H1 (cell line): ENCODE measurements at regions not wholly inside any gene's neighbourhood (a gene's known extent, or its start where the extent isn't known, plus 50 kb on each side); places are given as distances from the start of the nearest gene placed in this dataset.

Experiments
- ATF3 ChIP-seq: IDR thresholded peaks from 2 replicates; pipeline ENCODE4 v1.6.1; 2011; ENCODE audit warnings: low read depth, mild to moderate bottlenecking, low read length; ENCODE audit not compliant: insufficient read depth
- CBX8 ChIP-seq: fragments of 300-800, 300-1000 bp; sonication (generic); IDR thresholded peaks from 2 replicates; pipeline ENCODE4 v1.7.1; 2016; ENCODE audit warnings: low read depth, low read length, borderline replicate concordance
- PHF8 ChIP-seq: fragments of 200-600 bp; sonication (generic); conservative IDR thresholded peaks from 2 replicates; pipeline ENCODE4 v1.7.1; 2012; ENCODE audit warnings: low read depth, mild to moderate bottlenecking, inconsistent platforms, low read length, moderate library complexity
- POLR2AphosphoS5 ChIP-seq: IDR thresholded peaks from 2 replicates; pipeline ENCODE4 v1.6.1; 2011; ENCODE audit warnings: low read depth, low read length
- SIRT6 ChIP-seq: IDR thresholded peaks from one replicate; pipeline ENCODE4 v1.7.1; 2012; ENCODE audit warnings: low read length, inconsistent platforms
- SRF ChIP-seq: IDR thresholded peaks from 2 replicates; pipeline ENCODE4 v1.6.1; 2011; ENCODE audit warnings: mild to moderate bottlenecking, low read depth, low read length, moderate library complexity

DNA sequence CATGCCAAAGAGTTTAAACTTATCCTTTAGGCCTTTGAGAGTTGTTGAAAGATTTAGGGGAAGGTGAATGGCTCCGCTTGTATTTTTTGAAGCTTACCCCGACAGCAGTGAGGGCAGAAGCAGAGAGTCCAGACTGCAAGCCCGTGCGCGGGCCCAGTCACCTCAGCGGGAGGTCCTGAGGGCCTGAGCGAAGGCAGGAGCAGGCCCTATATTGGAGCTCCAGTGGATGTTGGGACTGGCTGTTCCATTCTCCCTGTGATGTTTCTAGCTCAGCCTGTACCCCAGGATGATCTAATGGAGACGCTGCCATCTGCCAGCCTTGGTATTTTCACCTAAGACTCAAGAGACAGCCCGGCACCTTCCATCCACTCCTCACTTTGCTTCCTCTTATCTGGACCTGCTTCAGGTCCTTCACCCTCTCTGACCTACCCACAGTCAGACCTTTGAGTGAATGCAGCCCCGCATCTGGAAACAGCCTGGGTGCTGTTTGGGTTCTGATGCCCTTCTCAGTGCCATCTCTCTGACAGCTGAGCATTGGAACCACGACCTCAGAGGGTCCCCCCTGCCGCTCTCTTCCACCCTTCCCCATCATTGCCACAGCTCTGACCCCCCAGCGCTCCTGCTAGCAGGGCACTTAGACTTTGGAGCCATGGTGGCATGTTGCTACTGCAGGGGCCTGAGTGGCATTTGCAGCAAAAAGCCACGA lies 628.2 kb upstream of the CADM1 start (continued):
- TF ChIP-seq ATF3, result no peak
- TF ChIP-seq PHF8, result no peak
- no peak for TF ChIP-seq SRF
- TF ChIP-seq POLR2AphosphoS5, result no peak
- no peak for TF ChIP-seq SIRT6
- no peak for TF ChIP-seq CBX8
